ENCODE measurements at regions not wholly inside any gene's neighbourhood (a gene's known extent, or its start where the extent isn't known, plus 50 kb on each side); places are given as distances from the start of the nearest gene placed in this dataset.

DNA sequence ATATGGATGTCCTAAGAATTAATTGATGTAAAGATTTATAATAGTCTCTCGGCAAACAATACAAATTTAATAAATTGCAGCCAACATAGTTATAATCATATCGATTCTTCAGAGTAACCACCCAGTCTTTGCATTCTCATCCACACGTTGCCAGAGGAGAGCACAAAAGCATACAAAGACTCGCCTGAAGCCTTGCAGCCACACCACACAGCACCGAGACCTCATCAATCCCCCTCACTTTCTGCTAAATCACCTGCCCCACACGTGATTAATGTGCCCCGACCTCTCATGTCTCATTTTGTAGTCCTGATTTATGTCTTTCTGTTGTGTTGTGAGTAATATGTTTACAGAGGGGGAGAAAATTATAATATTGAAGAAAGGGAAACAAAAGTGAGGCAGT is 510.4 kb downstream of the TRIML1 start:
- TF ChIP-seq, protein P1, sequence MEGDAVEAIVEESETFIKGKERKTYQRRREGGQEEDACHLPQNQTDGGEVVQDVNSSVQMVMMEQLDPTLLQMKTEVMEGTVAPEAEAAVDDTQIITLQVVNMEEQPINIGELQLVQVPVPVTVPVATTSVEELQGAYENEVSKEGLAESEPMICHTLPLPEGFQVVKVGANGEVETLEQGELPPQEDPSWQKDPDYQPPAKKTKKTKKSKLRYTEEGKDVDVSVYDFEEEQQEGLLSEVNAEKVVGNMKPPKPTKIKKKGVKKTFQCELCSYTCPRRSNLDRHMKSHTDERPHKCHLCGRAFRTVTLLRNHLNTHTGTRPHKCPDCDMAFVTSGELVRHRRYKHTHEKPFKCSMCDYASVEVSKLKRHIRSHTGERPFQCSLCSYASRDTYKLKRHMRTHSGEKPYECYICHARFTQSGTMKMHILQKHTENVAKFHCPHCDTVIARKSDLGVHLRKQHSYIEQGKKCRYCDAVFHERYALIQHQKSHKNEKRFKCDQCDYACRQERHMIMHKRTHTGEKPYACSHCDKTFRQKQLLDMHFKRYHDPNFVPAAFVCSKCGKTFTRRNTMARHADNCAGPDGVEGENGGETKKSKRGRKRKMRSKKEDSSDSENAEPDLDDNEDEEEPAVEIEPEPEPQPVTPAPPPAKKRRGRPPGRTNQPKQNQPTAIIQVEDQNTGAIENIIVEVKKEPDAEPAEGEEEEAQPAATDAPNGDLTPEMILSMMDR (IDR thresholded peaks at IDR 0.05; ENCODE audit: low read depth, low read length), result no peak
- no peak for TF ChIP-seq EZH2phosphoT487 (IDR thresholded peaks at IDR 0.05; ENCODE audit: low read depth)
